ENCODE measurements at regions not wholly inside any gene's neighbourhood (a gene's known extent, or its start where the extent isn't known, plus 50 kb on each side); places are given as distances from the start of the nearest gene placed in this dataset.

GRCh38 chr12:127381043-127381668, 885.8 kb upstream of the TMEM132C start:
- TF ChIP-seq, protein P1, sequence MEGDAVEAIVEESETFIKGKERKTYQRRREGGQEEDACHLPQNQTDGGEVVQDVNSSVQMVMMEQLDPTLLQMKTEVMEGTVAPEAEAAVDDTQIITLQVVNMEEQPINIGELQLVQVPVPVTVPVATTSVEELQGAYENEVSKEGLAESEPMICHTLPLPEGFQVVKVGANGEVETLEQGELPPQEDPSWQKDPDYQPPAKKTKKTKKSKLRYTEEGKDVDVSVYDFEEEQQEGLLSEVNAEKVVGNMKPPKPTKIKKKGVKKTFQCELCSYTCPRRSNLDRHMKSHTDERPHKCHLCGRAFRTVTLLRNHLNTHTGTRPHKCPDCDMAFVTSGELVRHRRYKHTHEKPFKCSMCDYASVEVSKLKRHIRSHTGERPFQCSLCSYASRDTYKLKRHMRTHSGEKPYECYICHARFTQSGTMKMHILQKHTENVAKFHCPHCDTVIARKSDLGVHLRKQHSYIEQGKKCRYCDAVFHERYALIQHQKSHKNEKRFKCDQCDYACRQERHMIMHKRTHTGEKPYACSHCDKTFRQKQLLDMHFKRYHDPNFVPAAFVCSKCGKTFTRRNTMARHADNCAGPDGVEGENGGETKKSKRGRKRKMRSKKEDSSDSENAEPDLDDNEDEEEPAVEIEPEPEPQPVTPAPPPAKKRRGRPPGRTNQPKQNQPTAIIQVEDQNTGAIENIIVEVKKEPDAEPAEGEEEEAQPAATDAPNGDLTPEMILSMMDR (IDR thresholded peaks at IDR 0.05 in 8 of 11, conservative IDR thresholded peaks at IDR 0.05 in 3 of 11) = peak in 9 of 11 experiments; percentile 47 to 76 (median 66)
- no peak for TF ChIP-seq POLR2AphosphoS5 (IDR thresholded peaks at IDR 0.05)
